C4-2B (cell line): ENCODE measurements at regions not wholly inside any gene's neighbourhood (a gene's known extent, or its start where the extent isn't known, plus 50 kb on each side); places are given as distances from the start of the nearest gene placed in this dataset.

Source experiments
- ZFX ChIP-seq: fragments of 450-650 bp; IDR thresholded peaks from 2 replicates; pipeline ENCODE4 v1.6.1; 2017
- TF ChIP-seq, protein P1 (sequence below): fragments of 450-650 bp; conservative IDR thresholded peaks from 2 replicates; pipeline ENCODE4 v1.5.1; 2017; ENCODE audit warnings: mild to moderate bottlenecking

DNA sequence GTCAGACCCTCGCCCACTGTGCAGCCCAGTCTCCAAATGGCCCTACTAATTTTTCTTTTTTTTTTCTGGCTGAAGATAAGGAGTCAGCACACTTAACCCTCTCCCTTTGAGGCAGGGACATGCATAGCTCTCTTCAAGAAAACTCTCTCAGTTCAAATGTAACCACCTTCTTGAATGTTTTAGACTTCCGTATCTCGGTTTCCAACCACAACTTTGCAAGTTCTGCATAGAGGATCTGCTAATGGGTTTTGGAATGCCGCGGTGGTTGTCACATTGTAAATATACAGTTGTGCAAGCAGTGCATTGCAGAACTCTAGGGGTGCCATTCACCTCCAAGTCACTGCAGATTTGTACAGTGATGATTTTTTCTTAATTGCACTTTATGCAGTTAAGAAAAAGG, 59.4 kb upstream of the SLC35B3 start:
- TF ChIP-seq, protein P1, sequence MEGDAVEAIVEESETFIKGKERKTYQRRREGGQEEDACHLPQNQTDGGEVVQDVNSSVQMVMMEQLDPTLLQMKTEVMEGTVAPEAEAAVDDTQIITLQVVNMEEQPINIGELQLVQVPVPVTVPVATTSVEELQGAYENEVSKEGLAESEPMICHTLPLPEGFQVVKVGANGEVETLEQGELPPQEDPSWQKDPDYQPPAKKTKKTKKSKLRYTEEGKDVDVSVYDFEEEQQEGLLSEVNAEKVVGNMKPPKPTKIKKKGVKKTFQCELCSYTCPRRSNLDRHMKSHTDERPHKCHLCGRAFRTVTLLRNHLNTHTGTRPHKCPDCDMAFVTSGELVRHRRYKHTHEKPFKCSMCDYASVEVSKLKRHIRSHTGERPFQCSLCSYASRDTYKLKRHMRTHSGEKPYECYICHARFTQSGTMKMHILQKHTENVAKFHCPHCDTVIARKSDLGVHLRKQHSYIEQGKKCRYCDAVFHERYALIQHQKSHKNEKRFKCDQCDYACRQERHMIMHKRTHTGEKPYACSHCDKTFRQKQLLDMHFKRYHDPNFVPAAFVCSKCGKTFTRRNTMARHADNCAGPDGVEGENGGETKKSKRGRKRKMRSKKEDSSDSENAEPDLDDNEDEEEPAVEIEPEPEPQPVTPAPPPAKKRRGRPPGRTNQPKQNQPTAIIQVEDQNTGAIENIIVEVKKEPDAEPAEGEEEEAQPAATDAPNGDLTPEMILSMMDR = no peak
- TF ChIP-seq ZFX = no peak
